HepG2 (cell line): ENCODE measurements at regions not wholly inside any gene's neighbourhood (a gene's known extent, or its start where the extent isn't known, plus 50 kb on each side); places are given as distances from the start of the nearest gene placed in this dataset.

Experiments used
- ATAC-seq: fragments of 200-7000 bp; cut with Tn5 transposase; 3 replicates; pipeline ENCODE4 v1.9.1; 2020; ENCODE audit warnings: mild to moderate bottlenecking, moderate library complexity
- BruUV-seq: library from RNA; stranded (reverse); fragments of 400-500 nt; replicated peaks from 2 replicates; lab custom pipeline; 2021; lab: Mats Ljungman, UMichigan
- CTCF ChIA-PET: fragments of 300-600 bp; formaldehyde crosslinking; extraction: SDS; loops from one replicate; lab custom pipeline; 2021; ENCODE audit warnings: low total read pairs, inconsistent platforms, low intra/inter-chr PET ratio; lab: Yijun Ruan, JAX
- POLR2A ChIA-PET: fragments of 350-600 bp; sonication (Branson Sonifier 250); formaldehyde crosslinking; loops from one replicate; lab custom pipeline; 2020; ENCODE audit warnings: antibody characterized with exemption, inconsistent platforms; lab: Yijun Ruan, JAX
- DNase-seq: peaks from one replicate; pipeline ENCODE4 v3.0.0-alpha.2; 2015; ENCODE audit warnings: low spot score
- FAIRE-seq: peaks from 3 replicates; lab custom pipeline; 2011; peaks lifted over from hg19 to GRCh38; lab: Jason Lieb, UNC
- H2AFZ ChIP-seq: one replicate; pipeline ENCODE4 v1.6.1; 2011; ENCODE audit warnings: low read length, inconsistent platforms
- H3K27ac ChIP-seq: fragments of 300-600 bp; 3 replicates; pipeline ENCODE4 v1.8.0; 2011; ENCODE audit warnings: mixed run types, mild to moderate bottlenecking, mixed read lengths, low read length, inconsistent platforms; ENCODE audit not compliant: insufficient read depth; ENCODE audit errors: extremely low read length
- H3K27me3 ChIP-seq, 2 experiments: fragments of 200-600 bp in 1 of 2; 2 replicates in 1 of 2; 3 replicates in 1 of 2; pipeline versions ENCODE4 v1.6.0 to v1.8.0; 2011; ENCODE audit warnings: low read length in 2 of 2, mild to moderate bottlenecking in 2 of 2, moderate library complexity in 2 of 2, inconsistent platforms in 1 of 2; ENCODE audit not compliant: insufficient read depth in 2 of 2, control insufficient read depth in 1 of 2
- H3K36me3 ChIP-seq, 2 experiments: fragments of 200-600 bp in 1 of 2; replicated peaks in 1 of 2; 2 replicates in 1 of 2; 3 replicates in 1 of 2; pipeline versions ENCODE4 v1.5.1 to v1.8.0; 2011; ENCODE audit warnings: low read length in 2 of 2, inconsistent platforms in 1 of 2; ENCODE audit not compliant: insufficient read depth in 2 of 2, control insufficient read depth in 1 of 2
- H3K4me1 ChIP-seq: 2 replicates; pipeline ENCODE4 v1.5.1; 2012; ENCODE audit warnings: low read length, inconsistent platforms; ENCODE audit not compliant: insufficient read depth
- H3K4me2 ChIP-seq: 2 replicates; pipeline ENCODE4 v1.6.0; 2011; ENCODE audit warnings: low read depth, low read length, inconsistent platforms
- H3K4me3 ChIP-seq, 3 experiments: fragments of 200-600 bp in 1 of 3; sonication (generic), shearing (Covaris generic) in 1 of 3; replicated peaks in 1 of 3; 2 replicates each; pipeline ENCODE4 v1.5.1; 2011 to 2016; ENCODE audit warnings: low read length in 3 of 3, inconsistent platforms in 2 of 3, low read depth in 2 of 3, mild to moderate bottlenecking in 2 of 3, control low read depth in 1 of 3, mixed read lengths in 1 of 3; ENCODE audit not compliant: insufficient read depth in 1 of 3
- H3K79me2 ChIP-seq: one replicate; pipeline ENCODE4 v1.6.1; 2011; ENCODE audit warnings: low read length, inconsistent platforms; ENCODE audit not compliant: insufficient read depth
- H3K9ac ChIP-seq: 2 replicates; pipeline ENCODE4 v1.6.0; 2011; ENCODE audit warnings: mild to moderate bottlenecking, low read depth, low read length, inconsistent platforms; ENCODE audit not compliant: insufficient read depth
- H3K9me3 ChIP-seq: 2 replicates; pipeline ENCODE4 v1.5.1; 2012; ENCODE audit warnings: mild to moderate bottlenecking, low read length
- H4K20me1 ChIP-seq: 2 replicates; pipeline ENCODE4 v1.6.0; 2011; ENCODE audit warnings: inconsistent platforms, mild to moderate bottlenecking, low read length, moderate library complexity; ENCODE audit not compliant: insufficient read depth
- ATF4 ChIP-seq, 2 experiments: fragments of 450-650 bp in 1 of 2; sonication (generic) in 1 of 2; formaldehyde crosslinking; IDR thresholded peaks; 2 replicates each; pipeline versions ENCODE4 v1.5.0 to v1.8.0; 2020 to 2022; ENCODE audit warnings: mild to moderate bottlenecking in 1 of 2, missing genetic modification reagents in 1 of 2
- CREB1 ChIP-seq, 2 experiments: fragments of 450-650 bp in 1 of 2; IDR thresholded peaks; 2 replicates each; pipeline ENCODE4 v1.6.1; 2016 to 2017; ENCODE audit warnings: control low read depth in 1 of 2, mild to moderate bottlenecking in 1 of 2, missing compliant biosample characterization in 1 of 2, missing genetic modification characterization in 1 of 2
- ETV5 ChIP-seq: IDR thresholded peaks from 2 replicates; pipeline ENCODE4 v1.6.1; 2018; ENCODE audit warnings: missing biosample characterization, missing genetic modification reagents, inconsistent platforms, borderline replicate concordance
- GPN1 ChIP-seq: sonication (generic); formaldehyde crosslinking; IDR thresholded peaks from 2 replicates; pipeline ENCODE4 v1.5.1; 2020; ENCODE audit warnings: missing genetic modification reagents, borderline replicate concordance
- PCBP2 ChIP-seq: fragments of 200-400 bp; formaldehyde crosslinking; optimal IDR thresholded peaks from 2 replicates; pipeline ENCODE3; 2018; ENCODE audit warnings: low read length, low read depth; ENCODE audit not compliant: poor library complexity, severe bottlenecking
- ZFP37 ChIP-seq: sonication (generic); formaldehyde crosslinking; IDR thresholded peaks from 2 replicates; pipeline ENCODE4 v1.4.0; 2020; ENCODE audit warnings: missing genetic modification reagents, borderline replicate concordance
- ZNF768 ChIP-seq: sonication (generic); formaldehyde crosslinking; IDR thresholded peaks from 2 replicates; pipeline ENCODE4 v1.4.0; 2020; ENCODE audit warnings: missing genetic modification reagents
- ZNF790 ChIP-seq: sonication (generic); formaldehyde crosslinking; IDR thresholded peaks from 2 replicates; pipeline ENCODE4 v1.8.0; 2022; ENCODE audit warnings: missing genetic modification reagents, mild to moderate bottlenecking, borderline replicate concordance
- WGBS: methylation state at CpG from one replicate; pipeline ENCODE4 v1.1.6; 2017; ENCODE audit warnings: low lambda C conversion rate; 5-methylcytosine and 5-hydroxymethylcytosine counted together
- in situ Hi-C: cut with HindIII; loops from 2 replicates; pipeline ENCODE4 v1.10.0; 2017; ENCODE audit warnings: low pct_unique_long_range_greater_than_20kb; ENCODE audit not compliant: extremely low pct_ligation_motif_present
- intact Hi-C: fragments of 100-400 bp; cut with micrococcal nuclease; formaldehyde crosslinking; loops from one replicate; pipeline ENCODE4 v1.10.0; 2022; ENCODE audit not compliant: unreplicated experiment
- TF ChIP-seq, protein P1 (sequence below): IDR thresholded peaks from 2 replicates; pipeline ENCODE4 v1.6.1; 2016; ENCODE audit warnings: low read depth

GRCh38 chr18:1020731-1021344 is 116.2 kb downstream of the ADCYAP1 start:
- TF ChIP-seq ZFP37, result no peak
- no peak for TF ChIP-seq PCBP2
- TF ChIP-seq ETV5, result no peak
- TF ChIP-seq ZNF790 (CRISPR knock-in tag), result no peak
- no peak for TF ChIP-seq GPN1 (CRISPR knock-in tag)
- TF ChIP-seq ATF4 (CRISPR knock-in tag; IDR thresholded peaks at IDR 0.05), result no peak
- peak; percentile 39; the same call in 1 of the 2 replicates for TF ChIP-seq CREB1 (IDR thresholded peaks at IDR 0.05)
- no peak for TF ChIP-seq CREB1 (CRISPR knock-in tag; IDR thresholded peaks at IDR 0.05)
- TF ChIP-seq, protein P1, sequence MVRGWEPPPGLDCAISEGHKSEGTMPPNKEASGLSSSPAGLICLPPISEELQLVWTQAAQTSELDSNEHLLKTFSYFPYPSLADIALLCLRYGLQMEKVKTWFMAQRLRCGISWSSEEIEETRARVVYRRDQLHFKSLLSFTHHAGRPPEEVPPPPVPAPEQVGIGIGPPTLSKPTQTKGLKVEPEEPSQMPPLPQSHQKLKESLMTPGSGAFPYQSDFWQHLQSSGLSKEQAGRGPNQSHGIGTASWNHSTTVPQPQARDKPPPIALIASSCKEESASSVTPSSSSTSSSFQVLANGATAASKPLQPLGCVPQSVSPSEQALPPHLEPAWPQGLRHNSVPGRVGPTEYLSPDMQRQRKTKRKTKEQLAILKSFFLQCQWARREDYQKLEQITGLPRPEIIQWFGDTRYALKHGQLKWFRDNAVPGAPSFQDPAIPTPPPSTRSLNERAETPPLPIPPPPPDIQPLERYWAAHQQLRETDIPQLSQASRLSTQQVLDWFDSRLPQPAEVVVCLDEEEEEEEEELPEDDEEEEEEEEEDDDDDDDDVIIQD (CRISPR knock-in tag), result no peak
- TF ChIP-seq ZNF768 (CRISPR knock-in tag), result no peak
- no peak for DNase-seq
- no peak overlapping the region for H3K4me2 ChIP-seq
- ChIA-PET POLR2A (no interaction called here), CTCF (no interaction called here)
- intact Hi-C loops (no loop called here), in situ Hi-C loops (no loop called here)
- no peaks in the 10 kb centered on the region for H3K36me3 ChIP-seq
- no peaks in the 10 kb centered on the region for H4K20me1 ChIP-seq
- no peak for ATAC-seq
- H3K4me1 ChIP-seq, result no peaks in the 10 kb centered on the region
- no peak for FAIRE-seq
- no peak overlapping the region for H3K4me3 ChIP-seq
- no peaks in the 10 kb centered on the region for H3K9me3 ChIP-seq
- WGBS, result 3% methylated on average over 2 of the region's 2 CpGs
- no TSS peak for BruUV-seq
- no peak overlapping the region for H3K27ac ChIP-seq
- H3K27me3 ChIP-seq, result no peaks in the 10 kb centered on the region
- no peak overlapping the region for H3K9ac ChIP-seq
- no peaks in the 10 kb centered on the region for H3K79me2 ChIP-seq
- H2AFZ ChIP-seq, result no peak overlapping the region
